ENCODE measurements at regions not wholly inside any gene's neighbourhood (a gene's known extent, or its start where the extent isn't known, plus 50 kb on each side); places are given as distances from the start of the nearest gene placed in this dataset.

DNA sequence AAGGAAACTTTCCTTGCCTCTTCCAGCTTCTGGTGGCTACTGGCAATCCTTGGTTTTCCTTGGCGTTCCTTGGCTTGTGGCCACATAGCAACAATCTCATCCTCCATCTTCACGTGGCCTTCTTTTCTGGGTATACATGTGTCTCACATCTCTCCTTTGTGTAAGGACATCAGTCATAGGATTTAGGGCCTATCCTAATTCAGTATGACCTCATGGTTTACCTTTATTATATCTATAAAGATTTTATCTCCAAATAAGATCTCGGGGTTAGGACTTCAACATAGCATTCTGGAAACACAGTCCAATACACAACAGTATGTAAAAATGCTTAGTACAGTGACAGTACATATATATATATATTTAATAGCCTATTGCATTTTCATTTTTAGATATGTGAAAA lies 58.4 kb upstream of the LRIG3 start:
- Histone ChIP-seq H3K36me3 (ENCODE audit: control insufficient read depth, insufficient read depth, low read length, severe bottlenecking) (no peaks in the 10 kb centered on the region), H3K27me3 (replicated peaks; ENCODE audit: control insufficient read depth, insufficient read depth, low read length) (no peaks in the 10 kb centered on the region), H3K4me1 (ENCODE audit: control insufficient read depth, insufficient read depth, low read length) (no peaks in the 10 kb centered on the region), H3K9me3 (ENCODE audit: control insufficient read depth, low read length) (no peaks in the 10 kb centered on the region), H3K4me3 (ENCODE audit: low read length) (no peak overlapping the region), H3K9ac (ENCODE audit: low read length) (no peak overlapping the region)
- no peak for DNase-seq (ENCODE audit: low read depth)

- Histone ChIP-seq H3K9me3 (ENCODE audit: control insufficient read depth, low read length) (no peaks in the 10 kb centered on the region), H3K36me3 (ENCODE audit: control insufficient read depth, insufficient read depth, low read length, severe bottlenecking) (no peaks in the 10 kb centered on the region), H3K4me1 (ENCODE audit: control insufficient read depth, insufficient read depth, low read length) (no peaks in the 10 kb centered on the region), H3K9ac (ENCODE audit: low read length) (no peak overlapping the region), H3K4me3 (ENCODE audit: low read length) (no peak overlapping the region), H3K27me3 (replicated peaks; ENCODE audit: control insufficient read depth, insufficient read depth, low read length) (no peaks in the 10 kb centered on the region)
- no peak for DNase-seq (ENCODE audit: low read depth)
Measured at GRCh38 chr12:58977476-58977875, 57.2 kb upstream of the LRIG3 start.

- no peaks in the 10 kb centered on the region for H3K4me1 ChIP-seq (ENCODE audit: control insufficient read depth, insufficient read depth, low read length)
- H3K36me3 ChIP-seq (ENCODE audit: control insufficient read depth, insufficient read depth, low read length, severe bottlenecking), result no peaks in the 10 kb centered on the region
- H3K9ac ChIP-seq (ENCODE audit: low read length), result no peak overlapping the region
- peak; percentile 53 for DNase-seq (ENCODE audit: low read depth)
- H3K4me3 ChIP-seq (ENCODE audit: low read length), result no peak overlapping the region
- no peaks in the 10 kb centered on the region for H3K9me3 ChIP-seq (ENCODE audit: control insufficient read depth, low read length)
- no peaks in the 10 kb centered on the region for H3K27me3 ChIP-seq (replicated peaks; ENCODE audit: control insufficient read depth, insufficient read depth, low read length)
Measured at GRCh38 chr12:58976146-58976545, 55.8 kb upstream of the LRIG3 start.

Data from adipocyte (in vitro differentiated cells).